ENCODE measurements at regions not wholly inside any gene's neighbourhood (a gene's known extent, or its start where the extent isn't known, plus 50 kb on each side); places are given as distances from the start of the nearest gene placed in this dataset.

GRCh38 chr16:51710905-51711563, 560.0 kb upstream of the SALL1 start:
- no peak for DNase-seq (ENCODE audit: low read depth)
- in situ Hi-C loops (cut with HindIII; ENCODE audit: low pct_unique_long_range_greater_than_20kb, low sequenced_read_pairs): no loop called here

DNA sequence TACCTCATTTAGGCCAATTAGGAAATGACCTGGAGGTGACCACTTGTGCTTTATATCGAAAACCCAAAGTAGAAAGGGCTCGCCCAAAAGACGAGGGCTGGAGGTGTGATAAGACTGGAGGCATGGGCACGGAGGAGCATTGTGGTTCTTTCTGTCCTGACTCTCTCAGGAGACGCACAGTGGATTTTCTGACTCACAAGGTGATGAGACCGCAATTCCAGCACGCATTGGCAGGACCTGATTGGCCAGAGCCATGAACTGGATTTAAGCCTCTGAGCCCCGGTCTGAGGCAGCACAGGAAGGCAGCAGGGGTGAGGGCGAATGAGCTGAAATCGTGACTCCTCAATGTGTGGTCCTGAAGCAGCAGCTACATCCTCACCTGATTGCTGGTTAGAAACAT, 559.1 kb upstream of the SALL1 start:
- DNase-seq (ENCODE audit: low read depth): no peak
- in situ Hi-C loops (cut with HindIII; ENCODE audit: low pct_unique_long_range_greater_than_20kb, low sequenced_read_pairs): no loop called here

DNA sequence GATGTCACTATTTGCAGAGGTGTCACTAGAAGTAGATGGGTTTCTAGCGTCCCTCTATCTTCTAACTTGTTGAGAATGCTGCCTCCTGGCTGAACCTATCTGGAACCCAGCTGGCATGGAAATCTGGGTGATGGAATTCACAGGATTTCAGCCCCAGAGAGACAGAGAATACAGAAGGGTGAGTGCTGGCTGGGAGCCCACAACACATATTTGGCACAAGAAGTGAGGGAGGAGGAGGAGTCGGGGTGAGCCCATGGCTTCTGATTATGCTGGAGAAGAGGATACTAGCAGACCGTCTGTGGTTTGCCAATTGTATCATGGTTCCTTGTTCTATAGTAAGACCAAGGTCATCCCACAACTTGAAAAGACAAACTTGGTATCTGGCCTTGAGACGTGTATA, 557.8 kb upstream of the SALL1 start:
- no peak for DNase-seq (ENCODE audit: low read depth)
- in situ Hi-C loops (cut with HindIII; ENCODE audit: low pct_unique_long_range_greater_than_20kb, low sequenced_read_pairs): no loop called here

DNA sequence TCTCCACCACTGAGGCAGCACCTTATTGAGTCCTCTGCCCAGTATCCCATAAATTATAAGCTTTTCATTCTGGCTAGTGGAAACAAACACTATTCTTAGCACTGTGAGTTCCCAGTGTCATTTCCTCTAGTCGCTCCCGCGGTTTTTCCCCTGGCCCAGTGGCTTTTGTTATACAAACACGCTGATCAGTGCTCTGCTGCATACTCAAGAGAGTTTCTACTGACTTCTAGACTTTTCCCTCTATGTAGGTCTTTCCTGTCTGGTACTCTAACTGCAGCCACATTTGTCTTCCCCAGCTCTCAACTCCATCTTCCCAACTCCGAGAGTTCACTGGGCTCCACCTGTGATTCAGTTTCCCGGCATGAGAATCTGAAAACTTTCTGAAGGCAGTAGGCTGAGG, 556.6 kb upstream of the SALL1 start:
- in situ Hi-C loops (cut with HindIII; ENCODE audit: low pct_unique_long_range_greater_than_20kb, low sequenced_read_pairs): no loop called here
- no peak for DNase-seq (ENCODE audit: low read depth)

- in situ Hi-C loops (cut with HindIII; ENCODE audit: low pct_unique_long_range_greater_than_20kb, low sequenced_read_pairs): no loop called here
- no peak for DNase-seq (ENCODE audit: low read depth)
These were observed 554.1 kb upstream of the SALL1 start for GRCh38 chr16:51705142-51705541.

- in situ Hi-C loops (cut with HindIII; ENCODE audit: low pct_unique_long_range_greater_than_20kb, low sequenced_read_pairs): no loop called here
- DNase-seq (ENCODE audit: low read depth): no peak
These were observed 550.0 kb upstream of the SALL1 start for GRCh38 chr16:51701025-51701424.

DNA sequence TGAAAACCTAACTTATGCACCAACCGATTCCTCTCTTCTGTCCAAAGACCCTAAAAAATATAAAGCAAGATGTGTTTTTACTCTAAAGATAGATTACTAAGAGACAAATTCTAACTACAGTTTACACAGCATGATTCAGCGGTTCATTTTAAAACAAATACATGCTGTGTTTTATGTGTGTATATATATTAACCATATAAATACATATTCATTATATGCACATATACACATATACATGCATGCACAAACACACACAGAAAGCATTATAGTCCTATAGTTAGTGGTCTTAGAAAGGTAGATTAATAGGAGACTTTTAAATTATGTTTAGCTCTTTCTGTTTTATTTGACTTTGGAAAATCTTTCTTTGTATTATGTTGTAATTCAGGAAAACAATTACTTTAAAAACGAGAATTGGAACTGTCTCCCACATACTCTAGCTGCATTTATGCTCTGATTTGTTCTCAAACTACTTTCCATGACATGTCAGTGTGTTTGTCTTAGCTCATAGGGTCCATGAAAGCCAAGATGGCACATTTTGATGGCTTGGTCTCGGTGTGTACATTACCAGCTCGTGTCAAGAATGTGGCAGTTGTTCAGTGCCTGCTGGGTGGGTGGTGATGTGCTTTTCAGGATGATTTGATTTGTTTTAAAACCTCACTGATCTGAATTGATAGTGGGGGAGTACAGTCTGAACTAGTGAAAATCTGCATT, 548.8 kb upstream of the SALL1 start:
- in situ Hi-C loops (cut with HindIII; ENCODE audit: low pct_unique_long_range_greater_than_20kb, low sequenced_read_pairs): no loop called here

DNA sequence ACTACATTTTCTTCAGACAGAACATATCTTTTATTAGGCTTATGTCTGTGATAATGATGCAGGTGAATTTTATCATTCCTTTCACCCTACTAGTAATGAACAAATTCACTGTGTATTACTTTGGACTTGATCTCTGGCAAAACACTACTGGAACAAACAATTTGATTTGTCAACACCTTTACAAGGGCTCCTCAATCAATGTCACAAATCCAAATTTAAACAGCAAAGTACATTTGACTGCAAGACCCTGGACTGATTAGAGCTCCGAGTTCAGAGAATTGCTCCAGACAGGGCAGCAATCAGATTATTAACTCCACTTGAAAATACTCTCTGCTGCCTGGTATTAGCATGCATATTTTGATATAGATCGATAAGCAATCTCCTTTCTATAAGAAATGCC, 547.6 kb upstream of the SALL1 start:
- in situ Hi-C loops (cut with HindIII; ENCODE audit: low pct_unique_long_range_greater_than_20kb, low sequenced_read_pairs): no loop called here
- no peak for DNase-seq (ENCODE audit: low read depth)

More for the DNA sequence above, 548.8 kb upstream of the SALL1 start:
- DNase-seq (ENCODE audit: low read depth): no peak

- in situ Hi-C loops (cut with HindIII; ENCODE audit: low pct_unique_long_range_greater_than_20kb, low sequenced_read_pairs): no loop called here
- no peak for DNase-seq (ENCODE audit: low read depth)
These were observed 546.4 kb upstream of the SALL1 start for GRCh38 chr16:51697454-51697853.

- in situ Hi-C loops (cut with HindIII; ENCODE audit: low pct_unique_long_range_greater_than_20kb, low sequenced_read_pairs): no loop called here
- no peak for DNase-seq (ENCODE audit: low read depth)
These were observed 545.3 kb upstream of the SALL1 start for GRCh38 chr16:51696376-51696775.

DNA sequence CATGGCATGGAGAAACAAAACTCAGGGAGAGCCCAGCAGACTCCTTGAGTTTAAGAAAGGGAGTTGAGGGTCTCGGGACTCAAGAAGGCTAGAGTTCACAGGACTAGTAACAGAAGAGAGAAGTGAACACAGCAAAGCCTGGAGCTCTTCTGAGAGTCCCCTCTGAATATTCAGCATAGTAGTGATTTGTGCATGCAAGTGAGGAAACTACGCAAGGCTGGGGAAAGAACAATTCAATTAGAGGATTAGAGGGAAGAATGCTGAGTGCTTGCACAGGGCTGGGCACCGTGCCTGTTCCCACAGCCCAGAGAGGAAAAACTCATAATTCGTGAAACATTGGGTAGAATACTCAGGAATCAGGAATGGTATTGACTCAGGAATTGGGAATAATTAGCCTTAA, 540.0 kb upstream of the SALL1 start:
- in situ Hi-C loops (cut with HindIII; ENCODE audit: low pct_unique_long_range_greater_than_20kb, low sequenced_read_pairs): no loop called here
- DNase-seq (ENCODE audit: low read depth): no peak

DNA sequence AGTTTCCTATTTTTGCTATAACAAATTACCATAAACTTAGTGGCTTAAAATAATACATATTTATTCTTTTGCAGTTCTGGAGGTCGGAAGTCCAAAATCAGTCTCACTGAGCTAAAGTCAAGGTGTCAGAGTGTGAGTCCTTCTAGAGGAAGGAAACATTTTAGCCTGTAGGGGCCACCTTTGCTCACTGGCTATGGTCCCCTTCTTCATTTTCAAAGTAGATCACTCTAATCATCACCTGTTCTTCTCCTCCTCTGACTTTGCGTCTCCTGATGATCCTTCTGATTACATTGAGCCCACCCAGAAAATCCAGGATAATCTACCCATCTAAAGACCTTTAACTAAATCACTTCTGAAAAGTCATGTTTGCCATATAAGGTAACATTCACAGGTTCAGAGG, 534.4 kb upstream of the SALL1 start:
- in situ Hi-C loops (cut with HindIII; ENCODE audit: low pct_unique_long_range_greater_than_20kb, low sequenced_read_pairs): no loop called here
- DNase-seq (ENCODE audit: low read depth): no peak

- DNase-seq (ENCODE audit: low read depth): no peak
- in situ Hi-C loops (cut with HindIII; ENCODE audit: low pct_unique_long_range_greater_than_20kb, low sequenced_read_pairs): no loop called here
These were observed 532.8 kb upstream of the SALL1 start for GRCh38 chr16:51683882-51684281.

DNA sequence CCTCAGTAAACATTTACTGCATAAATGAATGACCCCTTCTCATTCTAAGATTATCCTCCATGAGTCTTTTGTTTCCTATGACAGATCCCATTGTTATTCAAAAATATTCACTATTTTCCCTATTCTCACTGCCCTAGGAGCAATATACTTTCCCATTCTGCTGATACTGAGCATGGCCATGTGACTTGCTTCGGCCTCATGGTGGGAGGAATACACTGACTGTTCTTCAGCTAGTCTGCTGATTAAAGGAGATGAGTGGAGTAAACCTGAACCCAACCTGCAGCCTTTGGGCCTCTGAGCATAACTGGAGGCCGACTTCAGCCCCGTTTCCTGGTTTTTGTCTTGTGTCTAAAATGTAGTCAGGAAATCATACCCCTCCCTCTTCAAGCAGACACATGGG, 531.8 kb upstream of the SALL1 start:
- DNase-seq (ENCODE audit: low read depth): no peak
- in situ Hi-C loops (cut with HindIII; ENCODE audit: low pct_unique_long_range_greater_than_20kb, low sequenced_read_pairs): no loop called here

- DNase-seq (ENCODE audit: low read depth): no peak
- in situ Hi-C loops (cut with HindIII; ENCODE audit: low pct_unique_long_range_greater_than_20kb, low sequenced_read_pairs): no loop called here
These were observed 523.5 kb upstream of the SALL1 start for GRCh38 chr16:51674615-51675014.

GRCh38 chr16:51670527-51670926, 519.5 kb upstream of the SALL1 start:
- in situ Hi-C loops (cut with HindIII; ENCODE audit: low pct_unique_long_range_greater_than_20kb, low sequenced_read_pairs): no loop called here

GRCh38 chr16:51666821-51667220, 515.8 kb upstream of the SALL1 start:
- DNase-seq (ENCODE audit: low read depth): no peak
- in situ Hi-C loops (cut with HindIII; ENCODE audit: low pct_unique_long_range_greater_than_20kb, low sequenced_read_pairs): no loop called here

More at GRCh38 chr16:51670527-51670926, 519.5 kb upstream of the SALL1 start:
- DNase-seq (ENCODE audit: low read depth): no peak

DNA sequence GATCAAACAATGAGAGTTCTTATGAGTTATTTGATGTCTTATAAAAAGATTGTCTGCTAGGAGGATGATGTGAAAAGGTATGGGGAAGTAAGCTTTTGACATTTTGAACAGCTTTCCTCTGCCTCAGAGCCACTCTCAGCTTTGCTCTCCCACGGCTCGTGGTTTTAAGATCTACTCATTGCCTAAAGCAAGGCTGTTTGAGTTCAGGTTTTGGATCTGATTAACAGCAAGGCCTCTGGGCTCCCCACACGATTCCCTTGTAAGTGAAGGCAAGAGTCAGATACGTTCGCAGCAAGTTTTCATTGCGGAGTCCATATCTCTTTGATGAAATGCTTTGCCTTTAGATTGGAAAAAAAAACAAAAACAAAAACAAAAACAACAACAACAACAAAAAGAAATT, 515.0 kb upstream of the SALL1 start:
- DNase-seq (ENCODE audit: low read depth): no peak
- in situ Hi-C loops (cut with HindIII; ENCODE audit: low pct_unique_long_range_greater_than_20kb, low sequenced_read_pairs): no loop called here

DNA sequence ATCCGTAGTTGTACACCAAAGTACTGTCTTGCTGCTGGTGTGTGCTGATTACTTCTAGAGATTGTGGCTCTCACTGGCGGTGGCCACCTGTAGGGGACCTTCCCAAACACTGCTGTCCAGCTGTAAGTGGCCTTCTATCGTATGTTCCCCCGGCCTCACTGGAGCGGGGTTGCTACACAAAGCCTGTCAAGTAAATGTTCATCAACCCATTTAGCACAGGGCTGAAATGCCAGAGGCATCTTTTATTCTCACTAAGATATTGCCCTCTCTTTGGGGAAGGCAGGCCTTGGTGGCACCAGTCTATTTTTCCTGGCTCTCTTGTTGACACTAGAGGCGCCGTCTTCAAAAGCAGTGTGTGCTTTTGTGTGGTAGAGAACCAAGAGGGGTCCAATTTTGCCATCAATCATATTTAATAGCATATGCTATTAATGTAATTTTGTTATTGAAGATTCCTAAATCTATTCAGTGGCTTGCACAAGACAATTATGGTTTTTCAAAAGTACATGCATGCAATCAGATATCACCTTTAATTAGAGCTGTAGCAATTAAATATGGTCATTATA, 514.4 kb upstream of the SALL1 start:
- in situ Hi-C loops (cut with HindIII; ENCODE audit: low pct_unique_long_range_greater_than_20kb, low sequenced_read_pairs): no loop called here
- DNase-seq (ENCODE audit: low read depth): no peak

GRCh38 chr16:51658531-51658930, 507.5 kb upstream of the SALL1 start:
- in situ Hi-C loops (cut with HindIII; ENCODE audit: low pct_unique_long_range_greater_than_20kb, low sequenced_read_pairs): no loop called here
- no peak for DNase-seq (ENCODE audit: low read depth)
